HFFc6 (cell line): ENCODE measurements at regions not wholly inside any gene's neighbourhood (a gene's known extent, or its start where the extent isn't known, plus 50 kb on each side); places are given as distances from the start of the nearest gene placed in this dataset.

Source experiments
- DNase-seq: peaks from one replicate; pipeline ENCODE4 v3.0.0-alpha.2; 2018
- H3K27ac Mint-ChIP-seq: 2 replicates; pipeline ENCODE4 v1.8.0; 2020; ENCODE audit warnings: mild to moderate bottlenecking, mixed read lengths
- H3K27me3 Mint-ChIP-seq: 2 replicates; pipeline ENCODE4 v1.8.0; 2021; ENCODE audit warnings: mild to moderate bottlenecking, moderate library complexity, mixed read lengths; ENCODE audit not compliant: insufficient read depth
- H3K36me3 Mint-ChIP-seq: 2 replicates; pipeline ENCODE4 v1.8.0; 2021; ENCODE audit warnings: low read depth, mixed read lengths
- H3K4me1 Mint-ChIP-seq: 2 replicates; pipeline ENCODE4 v1.8.0; 2020; ENCODE audit warnings: low read depth, mixed read lengths
- H3K4me3 Mint-ChIP-seq: 2 replicates; pipeline ENCODE4 v1.8.0; 2020; ENCODE audit warnings: mild to moderate bottlenecking, moderate library complexity, mixed read lengths
- H3K9me3 Mint-ChIP-seq: 2 replicates; pipeline ENCODE4 v1.8.0; 2020; ENCODE audit warnings: mild to moderate bottlenecking, mixed read lengths
- CTCF ChIP-seq: fragments of 200-600 bp; sonication (generic); IDR thresholded peaks from 2 replicates; pipeline ENCODE4 v1.5.0; 2021; ENCODE audit warnings: antibody characterized with exemption, mild to moderate bottlenecking

DNA sequence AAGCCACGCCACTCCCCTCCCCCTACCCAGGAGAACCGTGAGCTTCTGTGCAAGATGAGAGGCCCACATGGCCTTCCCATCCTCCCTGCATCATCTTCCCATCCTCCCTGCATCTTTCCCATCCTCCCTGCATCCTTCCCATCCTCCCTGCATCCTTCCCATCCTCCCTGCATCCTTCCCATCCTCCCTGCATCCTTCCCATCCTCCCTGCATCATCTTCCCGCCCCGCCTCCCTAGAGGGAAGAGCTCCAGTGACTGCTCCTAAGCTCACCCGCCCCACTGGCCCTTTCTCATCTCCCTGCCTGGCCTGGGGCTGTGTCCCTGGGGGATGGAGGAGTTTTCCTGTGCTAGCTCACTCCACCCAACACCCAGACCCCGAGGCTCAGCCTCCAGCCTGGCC, 93.3 kb upstream of the ASAP2 start:
- H3K4me1 Mint-ChIP-seq = peaks cover 36% of the 10 kb centered on the region
- H3K4me3 Mint-ChIP-seq = peak overlapping the region; percentile 72; the same call in 1 of the 2 replicates
- H3K27me3 Mint-ChIP-seq = peaks cover 1% of the 10 kb centered on the region; the same call in 1 of the 2 replicates
- H3K27ac Mint-ChIP-seq = peak overlapping the region; percentile 95
- H3K36me3 Mint-ChIP-seq = no peaks in the 10 kb centered on the region
- H3K9me3 Mint-ChIP-seq = no peaks in the 10 kb centered on the region
- no peak for DNase-seq
- no peak for TF ChIP-seq CTCF

- Mint-ChIP-seq H3K9me3 (no peaks in the 10 kb centered on the region), H3K4me3 (peak overlapping the region; percentile 72), H3K27ac (peak overlapping the region; percentile 95), H3K27me3 (peaks cover 1% of the 10 kb centered on the region; the same call in 1 of the 2 replicates), H3K4me1 (peaks cover 39% of the 10 kb centered on the region), H3K36me3 (no peaks in the 10 kb centered on the region)
- no peak for TF ChIP-seq CTCF
- DNase-seq = peak; percentile 89
Observed at GRCh38 chr2:9112079-9112721, 94.4 kb upstream of the ASAP2 start.

- H3K36me3 Mint-ChIP-seq = no peaks in the 10 kb centered on the region
- DNase-seq = no peak
- peaks cover 1% of the 10 kb centered on the region; the same call in 1 of the 2 replicates for H3K27me3 Mint-ChIP-seq
- no peaks in the 10 kb centered on the region for H3K9me3 Mint-ChIP-seq
- H3K27ac Mint-ChIP-seq = peak overlapping the region; percentile 77
- peak overlapping the region; percentile 57; the same call in 1 of the 2 replicates for H3K4me3 Mint-ChIP-seq
- peak; percentile 66 for TF ChIP-seq CTCF
- peaks cover 45% of the 10 kb centered on the region for H3K4me1 Mint-ChIP-seq
Observed at GRCh38 chr2:9110893-9111569, 95.6 kb upstream of the ASAP2 start.

- H3K4me1 Mint-ChIP-seq = peaks cover 45% of the 10 kb centered on the region
- H3K36me3 Mint-ChIP-seq = no peaks in the 10 kb centered on the region
- peak overlapping the region; percentile 77; the same call in 1 of the 2 replicates for H3K27ac Mint-ChIP-seq
- DNase-seq = no peak
- no peak overlapping the region for H3K4me3 Mint-ChIP-seq
- TF ChIP-seq CTCF = no peak
- H3K27me3 Mint-ChIP-seq = peaks cover 1% of the 10 kb centered on the region
- no peaks in the 10 kb centered on the region for H3K9me3 Mint-ChIP-seq
Observed at GRCh38 chr2:9110346-9110884, 96.2 kb upstream of the ASAP2 start.

GRCh38 chr2:9109871-9110270, 96.7 kb upstream of the ASAP2 start:
- no peak overlapping the region for H3K27ac Mint-ChIP-seq
- TF ChIP-seq CTCF = no peak
- H3K9me3 Mint-ChIP-seq = no peaks in the 10 kb centered on the region
- DNase-seq = no peak
- H3K27me3 Mint-ChIP-seq = peaks cover 1% of the 10 kb centered on the region
- no peaks in the 10 kb centered on the region for H3K36me3 Mint-ChIP-seq
- H3K4me3 Mint-ChIP-seq = no peak overlapping the region
- H3K4me1 Mint-ChIP-seq = peaks cover 45% of the 10 kb centered on the region
